ENCODE measurements at regions not wholly inside any gene's neighbourhood (a gene's known extent, or its start where the extent isn't known, plus 50 kb on each side); places are given as distances from the start of the nearest gene placed in this dataset.

GRCh38 chrX:84248226-84248625 is 60.2 kb upstream of the RPS6KA6 start:
- no peaks in the 10 kb centered on the region for H3K4me1 ChIP-seq (ENCODE audit: insufficient read depth, low read length)
- no peaks in the 10 kb centered on the region for H3K79me1 ChIP-seq (ENCODE audit: insufficient read depth, low read depth, low read length, poor library complexity, severe bottlenecking)
- H3K23ac ChIP-seq (ENCODE audit: insufficient read length, low read depth, low read length) = no peak overlapping the region
- H2BK120ac ChIP-seq (ENCODE audit: low read depth, low read length, poor library complexity, severe bottlenecking) = no peak overlapping the region
- no peaks in the 10 kb centered on the region for H3K27me3 ChIP-seq (ENCODE audit: insufficient read depth, low read length)
- Mint-ChIP-seq H3K4me3 (no peak overlapping the region), H3K27ac (no peak overlapping the region), H3K36me3 (ENCODE audit: insufficient read depth in 1 of 3, low read depth in 3 of 3) (peaks cover 0 to 3% (median 0%) of the 10 kb centered on the region in 3 experiments; a peak in 3 of 7 replicates), H3K9me3 (peaks cover 41 to 43% of the 10 kb centered on the region in 2 experiments), H3K27me3 (ENCODE audit: low read depth) (no peaks in the 10 kb centered on the region), H3K4me1 (no peaks in the 10 kb centered on the region)
- H3K4ac ChIP-seq (ENCODE audit: low read depth, low read length) = no peak overlapping the region
- no peak overlapping the region for H2BK12ac ChIP-seq (ENCODE audit: insufficient read length, low read depth, low read length)
- no peak overlapping the region for H4K5ac ChIP-seq (ENCODE audit: insufficient read length, low read depth, low read length)
- no peak for DNase-seq
- H2AFZ ChIP-seq (ENCODE audit: low read length) = no peak overlapping the region
- H3K27ac ChIP-seq (ENCODE audit: insufficient read length, low read depth, low read length) = no peak overlapping the region
- H3K14ac ChIP-seq (ENCODE audit: insufficient read depth, low read length) = no peak overlapping the region
- no peak overlapping the region for H2BK5ac ChIP-seq (ENCODE audit: insufficient read length, low read length)
- H3K23me2 ChIP-seq (ENCODE audit: insufficient read length, low read depth, low read length, poor library complexity, severe bottlenecking) = no peaks in the 10 kb centered on the region
- no peak overlapping the region for H2BK15ac ChIP-seq (ENCODE audit: low read depth, low read length)
- H4K91ac ChIP-seq (ENCODE audit: insufficient read length, low read depth, low read length) = no peak overlapping the region
- no peak overlapping the region for H4K8ac ChIP-seq (replicated peaks; ENCODE audit: insufficient read length, low read depth, low read length)
- H3K9me3 ChIP-seq (ENCODE audit: control insufficient read depth, low read depth, low read length) = peaks cover 11% of the 10 kb centered on the region
- no peak overlapping the region for H3K4me2 ChIP-seq (ENCODE audit: insufficient read depth, insufficient read length, low read length)
- no peak overlapping the region for H3T11ph ChIP-seq (ENCODE audit: low read length)
- H4K20me1 ChIP-seq (ENCODE audit: control insufficient read depth, insufficient read depth, insufficient read length) = no peaks in the 10 kb centered on the region
- no peak for TF ChIP-seq CTCF (conservative IDR thresholded peaks at IDR 0.05)
- no CpG with 5 or more reads among the region's 1 CpG for WGBS (ENCODE audit: extremely low coverage, insufficient read length, low lambda C conversion rate)
- no peak overlapping the region for H2BK20ac ChIP-seq (ENCODE audit: low read depth, low read length, poor library complexity, severe bottlenecking)
- H3K56ac ChIP-seq (ENCODE audit: insufficient read length, low read depth, low read length) = no peak overlapping the region
- H3K18ac ChIP-seq (ENCODE audit: insufficient read length, low read depth, low read length) = no peak overlapping the region
- no peaks in the 10 kb centered on the region for H3K79me2 ChIP-seq (ENCODE audit: insufficient read depth, low read length)
- no peak overlapping the region for H2AK5ac ChIP-seq (ENCODE audit: insufficient read length, low read length)
- H3K9ac ChIP-seq (ENCODE audit: extremely low read depth, insufficient read length, low read length) = no peak overlapping the region
